PC-3 (cell line): ENCODE measurements at regions not wholly inside any gene's neighbourhood (a gene's known extent, or its start where the extent isn't known, plus 50 kb on each side); places are given as distances from the start of the nearest gene placed in this dataset.

ENCODE experiments used
- ATAC-seq: fragments of 200-7000 bp; cut with Tn5 transposase; 2 replicates; pipeline ENCODE4 v1.9.1; 2020; ENCODE audit warnings: mild to moderate bottlenecking, moderate library complexity
- BruUV-seq: library from RNA; stranded (reverse); fragments of 400-500 nt; replicated peaks from 2 replicates; lab custom pipeline; 2021; lab: Mats Ljungman, UMichigan
- CTCF ChIA-PET: fragments of 300-600 bp; sonication (Branson Sonifier 250); formaldehyde crosslinking; loops from one replicate; lab custom pipeline; 2022; ENCODE audit warnings: antibody characterized with exemption; lab: Charles Lee
- POLR2A ChIA-PET: fragments of 300-600 bp; sonication (Branson Sonifier 250); formaldehyde crosslinking; loops from one replicate; lab custom pipeline; 2022; ENCODE audit warnings: antibody characterized with exemption; ENCODE audit not compliant: unreplicated experiment; lab: Charles Lee
- DNase-seq: peaks from one replicate; pipeline ENCODE4 v3.0.0-alpha.2; 2015
- H2AFZ ChIP-seq: fragments of 300-600 bp; sonication (generic); 2 replicates; pipeline ENCODE4 v1.6.0; 2016; ENCODE audit warnings: antibody characterized with exemption, low read length
- H3F3A ChIP-seq: fragments of 300-600 bp; sonication (generic); one replicate; pipeline ENCODE4 v1.6.0; 2017; ENCODE audit warnings: antibody characterized with exemption, low read length, control low read depth, mild to moderate bottlenecking; ENCODE audit not compliant: unreplicated experiment
- H3K27ac ChIP-seq: fragments of 300-600 bp; sonication (generic); 2 replicates; pipeline ENCODE4 v1.5.1; 2016; ENCODE audit warnings: mild to moderate bottlenecking, low read length
- H3K27me3 ChIP-seq: fragments of 300-600 bp; sonication (generic); 2 replicates; pipeline ENCODE4 v1.6.1; 2016; ENCODE audit warnings: low read length, mixed read lengths
- H3K36me3 ChIP-seq: fragments of 300-600 bp; sonication (generic); 2 replicates; pipeline ENCODE4 v1.6.1; 2016; ENCODE audit warnings: low read depth, mixed run types, low read length, mixed read lengths
- H3K4me1 ChIP-seq: fragments of 300-600 bp; sonication (generic); 2 replicates; pipeline ENCODE4 v1.5.1; 2016; ENCODE audit warnings: low read length; ENCODE audit not compliant: insufficient read depth
- H3K4me2 ChIP-seq: fragments of 300-600 bp; sonication (generic); 2 replicates; pipeline ENCODE4 v1.6.0; 2016; ENCODE audit warnings: low read length
- H3K4me3 ChIP-seq: fragments of 300-600 bp; sonication (generic); 2 replicates; pipeline ENCODE4 v1.5.1; 2016; ENCODE audit warnings: mild to moderate bottlenecking, low read length, mixed read lengths
- H3K79me2 ChIP-seq: fragments of 300-600 bp; sonication (generic); 2 replicates; pipeline ENCODE4 v1.6.1; 2017; ENCODE audit warnings: low read length, mixed read lengths
- H3K9ac ChIP-seq: fragments of 300-600 bp; sonication (generic); 2 replicates; pipeline ENCODE4 v1.6.0; 2016; ENCODE audit warnings: mild to moderate bottlenecking, low read length
- H3K9me2 ChIP-seq: fragments of 300-600 bp; sonication (generic); replicated peaks from 2 replicates; pipeline ENCODE4 v1.6.1; 2016; ENCODE audit warnings: mixed run types, low read length, mixed read lengths
- H3K9me3 ChIP-seq: fragments of 300-600 bp; sonication (generic); 2 replicates; pipeline ENCODE4 v1.6.1; 2016; ENCODE audit warnings: low read length, mixed read lengths
- H4K20me1 ChIP-seq: fragments of 300-600 bp; sonication (generic); 2 replicates; pipeline ENCODE4 v1.6.1; 2016; ENCODE audit warnings: low read length, mixed read lengths
- EZH2 ChIP-seq: fragments of 300-600 bp; sonication (generic); IDR thresholded peaks from one replicate; pipeline ENCODE4 v1.6.1; 2017; ENCODE audit warnings: antibody characterized with exemption, mild to moderate bottlenecking, low read length; ENCODE audit not compliant: unreplicated experiment
- EZH2phosphoT487 ChIP-seq: fragments of 300-600 bp; sonication (generic); IDR thresholded peaks from 2 replicates; pipeline ENCODE4 v1.6.1; 2018; ENCODE audit warnings: mild to moderate bottlenecking, antibody characterized with exemption, low read length, borderline replicate concordance
- intact Hi-C: fragments of 100-400 bp; cut with micrococcal nuclease; formaldehyde crosslinking; loops from 2 replicates; pipeline ENCODE4 v1.9.0; 2023
- TF ChIP-seq, protein P1 (sequence below): fragments of 300-600 bp; sonication (generic); conservative IDR thresholded peaks from 2 replicates; pipeline ENCODE4 v1.5.1; 2017; ENCODE audit warnings: antibody characterized with exemption, low read depth, mild to moderate bottlenecking, low read length

DNA sequence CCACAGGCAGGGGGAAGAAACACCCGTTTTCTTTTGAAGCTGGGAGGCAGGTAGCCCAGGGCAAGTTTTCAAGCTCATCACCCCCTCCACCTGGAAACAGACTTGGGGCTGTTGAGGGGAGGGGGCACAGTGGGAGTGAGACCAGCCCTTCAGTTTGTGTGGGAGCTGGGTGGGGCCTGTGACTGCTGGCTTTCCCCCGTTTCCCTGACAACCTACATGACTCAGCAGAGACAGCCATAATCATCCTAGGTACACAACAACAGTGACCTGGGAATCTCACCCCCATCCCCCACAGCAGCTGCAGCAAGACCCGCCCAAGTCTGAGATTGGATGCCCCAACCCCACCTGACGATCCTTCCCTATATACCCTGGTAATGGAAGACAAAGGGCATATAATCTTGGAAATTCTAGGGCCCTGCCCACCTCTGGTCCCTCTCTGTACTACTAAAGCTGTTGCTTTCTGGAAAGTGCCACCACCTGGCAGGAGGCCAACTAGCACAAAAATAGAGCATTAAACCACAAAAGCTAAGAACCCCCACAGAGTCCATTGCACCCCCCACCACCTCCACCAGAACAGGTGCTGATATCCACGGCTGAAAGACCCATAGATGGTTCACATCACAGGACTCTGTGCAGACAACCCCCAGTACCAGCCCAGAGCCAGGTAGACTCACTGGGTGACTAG lies 422.2 kb upstream of the SGO1 start:
- ATAC-seq = no peak
- Histone ChIP-seq H3K4me3 (no peak overlapping the region), H3F3A (no peaks in the 10 kb centered on the region), H3K27ac (no peak overlapping the region), H3K4me1 (no peaks in the 10 kb centered on the region), H3K9me3 (0 out of 2 replicates have a peak, but pooled peaks cover 10% of the 10 kb centered on the region), H3K79me2 (no peaks in the 10 kb centered on the region), H4K20me1 (no peaks in the 10 kb centered on the region), H3K36me3 (no peaks in the 10 kb centered on the region), H3K9ac (no peak overlapping the region), H2AFZ (no peak overlapping the region), H3K4me2 (no peak overlapping the region), H3K27me3 (no peaks in the 10 kb centered on the region), H3K9me2 (no peaks in the 10 kb centered on the region)
- TF ChIP-seq EZH2 = no peak
- TF ChIP-seq, protein P1, sequence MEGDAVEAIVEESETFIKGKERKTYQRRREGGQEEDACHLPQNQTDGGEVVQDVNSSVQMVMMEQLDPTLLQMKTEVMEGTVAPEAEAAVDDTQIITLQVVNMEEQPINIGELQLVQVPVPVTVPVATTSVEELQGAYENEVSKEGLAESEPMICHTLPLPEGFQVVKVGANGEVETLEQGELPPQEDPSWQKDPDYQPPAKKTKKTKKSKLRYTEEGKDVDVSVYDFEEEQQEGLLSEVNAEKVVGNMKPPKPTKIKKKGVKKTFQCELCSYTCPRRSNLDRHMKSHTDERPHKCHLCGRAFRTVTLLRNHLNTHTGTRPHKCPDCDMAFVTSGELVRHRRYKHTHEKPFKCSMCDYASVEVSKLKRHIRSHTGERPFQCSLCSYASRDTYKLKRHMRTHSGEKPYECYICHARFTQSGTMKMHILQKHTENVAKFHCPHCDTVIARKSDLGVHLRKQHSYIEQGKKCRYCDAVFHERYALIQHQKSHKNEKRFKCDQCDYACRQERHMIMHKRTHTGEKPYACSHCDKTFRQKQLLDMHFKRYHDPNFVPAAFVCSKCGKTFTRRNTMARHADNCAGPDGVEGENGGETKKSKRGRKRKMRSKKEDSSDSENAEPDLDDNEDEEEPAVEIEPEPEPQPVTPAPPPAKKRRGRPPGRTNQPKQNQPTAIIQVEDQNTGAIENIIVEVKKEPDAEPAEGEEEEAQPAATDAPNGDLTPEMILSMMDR = no peak
- TF ChIP-seq EZH2phosphoT487 = no peak
- ChIA-PET POLR2A (no interaction called here), CTCF (no interaction called here)
- intact Hi-C loops = no loop called here
- peak; percentile 21 for DNase-seq
- no TSS peak for BruUV-seq

DNA sequence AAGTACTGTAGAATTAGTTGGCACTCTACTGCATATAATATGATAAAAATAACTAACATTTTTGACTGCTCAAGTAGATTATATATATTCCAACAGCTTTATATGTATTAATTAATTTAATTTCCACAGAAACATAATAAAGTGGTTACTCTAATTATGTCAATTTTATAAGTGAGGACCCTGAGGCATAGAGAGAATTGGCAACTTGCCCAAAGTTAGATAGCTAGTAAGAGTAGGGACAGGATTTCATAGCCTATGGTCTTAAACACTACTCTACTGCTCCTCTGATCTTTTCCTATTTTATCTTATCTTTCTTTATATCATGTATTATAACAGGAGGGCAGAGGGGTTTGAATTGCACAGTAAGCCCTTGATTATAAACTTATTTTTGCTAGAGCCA lies 418.7 kb upstream of the SGO1 start:
- ATAC-seq (no peak), DNase-seq (no peak)
- Histone ChIP-seq H3K36me3 (no peaks in the 10 kb centered on the region), H3K4me1 (no peaks in the 10 kb centered on the region), H4K20me1 (no peaks in the 10 kb centered on the region), H3K9me3 (no peaks in the 10 kb centered on the region; the same call in 1 of the 2 replicates), H3K4me2 (no peak overlapping the region), H3K27ac (no peak overlapping the region), H3K79me2 (no peaks in the 10 kb centered on the region), H3K9ac (no peak overlapping the region), H3F3A (no peaks in the 10 kb centered on the region), H2AFZ (no peak overlapping the region), H3K4me3 (no peak overlapping the region), H3K27me3 (no peaks in the 10 kb centered on the region), H3K9me2 (no peaks in the 10 kb centered on the region)
- CTCF ChIA-PET = no interaction called here
- intact Hi-C loops = no loop called here
- POLR2A ChIA-PET = no interaction called here
- TF ChIP-seq EZH2 (no peak), EZH2phosphoT487 (no peak)
- TF ChIP-seq, protein P1 = no peak
- no TSS peak for BruUV-seq

DNA sequence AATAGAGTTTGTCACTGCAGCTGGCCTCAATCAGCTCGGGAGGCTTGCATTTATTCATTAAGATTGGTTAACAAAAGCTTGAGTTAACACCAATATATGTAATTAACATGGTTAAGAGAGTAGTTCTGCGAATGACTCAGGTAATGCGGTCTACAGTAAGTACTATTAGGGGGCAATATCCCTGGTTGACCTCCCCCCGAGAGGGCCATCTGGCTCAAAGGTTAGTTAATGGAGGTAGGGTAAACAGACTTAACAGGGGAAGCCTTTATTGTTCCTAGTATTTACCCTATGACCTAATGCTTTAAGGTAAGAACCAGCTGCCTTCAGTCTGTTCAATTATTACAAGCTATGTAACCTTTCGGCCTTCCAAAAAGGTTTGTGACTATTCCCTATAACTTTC lies 403.3 kb upstream of the SGO1 start:
- Histone ChIP-seq H3K27ac (no peak overlapping the region), H3K27me3 (no peaks in the 10 kb centered on the region), H3F3A (no peaks in the 10 kb centered on the region), H3K9me3 (no peaks in the 10 kb centered on the region), H3K79me2 (no peaks in the 10 kb centered on the region), H3K4me1 (no peaks in the 10 kb centered on the region), H3K9me2 (no peaks in the 10 kb centered on the region), H3K4me3 (no peak overlapping the region), H2AFZ (no peak overlapping the region), H3K4me2 (no peak overlapping the region), H4K20me1 (no peaks in the 10 kb centered on the region), H3K36me3 (no peaks in the 10 kb centered on the region), H3K9ac (no peak overlapping the region)
- CTCF ChIA-PET = no interaction called here
- intact Hi-C loops = no loop called here
- no peak for DNase-seq
- POLR2A ChIA-PET = no interaction called here
- BruUV-seq = no TSS peak
- TF ChIP-seq, protein P1 = no peak
- TF ChIP-seq EZH2 (no peak), EZH2phosphoT487 (no peak)
- ATAC-seq = no peak
